ENCODE measurements at regions not wholly inside any gene's neighbourhood (a gene's known extent, or its start where the extent isn't known, plus 50 kb on each side); places are given as distances from the start of the nearest gene placed in this dataset.

DNA sequence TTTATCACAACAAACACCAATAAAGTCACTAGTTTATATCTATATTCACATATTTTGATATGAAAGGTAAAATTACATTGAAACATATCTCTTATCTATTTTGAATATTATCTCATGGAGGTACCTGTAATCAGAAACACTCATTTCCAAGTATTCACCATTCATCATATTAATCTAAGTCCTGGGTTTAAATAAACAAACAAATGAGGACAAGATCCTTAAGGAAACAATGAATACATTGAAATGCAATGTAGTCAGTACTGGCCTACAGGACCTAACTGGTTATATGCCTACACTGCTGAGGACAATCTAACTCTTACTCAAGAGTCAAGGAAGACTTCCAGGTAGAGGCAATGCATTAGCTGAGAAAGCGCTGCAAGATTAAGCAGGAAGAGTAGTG, 1411.9 kb upstream of the RAG2 start:
- no peak for DNase-seq
- no peak overlapping the region for H3K27ac Mint-ChIP-seq (ENCODE audit: unreplicated experiment)
- no TSS peak for BruUV-seq (replicated peaks)
- CTCF ChIA-PET, result no interaction called here
- no peak overlapping the region for H3K4me3 Mint-ChIP-seq (ENCODE audit: low read depth, unreplicated experiment)
- H3K4me1 Mint-ChIP-seq (ENCODE audit: low read depth, unreplicated experiment), result peaks cover 9% of the 10 kb centered on the region
- H3K9me3 Mint-ChIP-seq (ENCODE audit: low read depth, unreplicated experiment), result no peaks in the 10 kb centered on the region
- TF ChIP-seq, protein P1, sequence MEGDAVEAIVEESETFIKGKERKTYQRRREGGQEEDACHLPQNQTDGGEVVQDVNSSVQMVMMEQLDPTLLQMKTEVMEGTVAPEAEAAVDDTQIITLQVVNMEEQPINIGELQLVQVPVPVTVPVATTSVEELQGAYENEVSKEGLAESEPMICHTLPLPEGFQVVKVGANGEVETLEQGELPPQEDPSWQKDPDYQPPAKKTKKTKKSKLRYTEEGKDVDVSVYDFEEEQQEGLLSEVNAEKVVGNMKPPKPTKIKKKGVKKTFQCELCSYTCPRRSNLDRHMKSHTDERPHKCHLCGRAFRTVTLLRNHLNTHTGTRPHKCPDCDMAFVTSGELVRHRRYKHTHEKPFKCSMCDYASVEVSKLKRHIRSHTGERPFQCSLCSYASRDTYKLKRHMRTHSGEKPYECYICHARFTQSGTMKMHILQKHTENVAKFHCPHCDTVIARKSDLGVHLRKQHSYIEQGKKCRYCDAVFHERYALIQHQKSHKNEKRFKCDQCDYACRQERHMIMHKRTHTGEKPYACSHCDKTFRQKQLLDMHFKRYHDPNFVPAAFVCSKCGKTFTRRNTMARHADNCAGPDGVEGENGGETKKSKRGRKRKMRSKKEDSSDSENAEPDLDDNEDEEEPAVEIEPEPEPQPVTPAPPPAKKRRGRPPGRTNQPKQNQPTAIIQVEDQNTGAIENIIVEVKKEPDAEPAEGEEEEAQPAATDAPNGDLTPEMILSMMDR (IDR thresholded peaks at IDR 0.05; ENCODE audit: unreplicated experiment), result no peak
- H3K27me3 Mint-ChIP-seq (ENCODE audit: unreplicated experiment), result no peaks in the 10 kb centered on the region
- intact Hi-C loops (cut with micrococcal nuclease; ENCODE audit: unreplicated experiment), result no loop called here
- H3K36me3 Mint-ChIP-seq (ENCODE audit: insufficient read depth, unreplicated experiment), result no peaks in the 10 kb centered on the region

GRCh38 chr11:38006466-38006865, 1408.4 kb upstream of the RAG2 start:
- H3K36me3 Mint-ChIP-seq (ENCODE audit: insufficient read depth, unreplicated experiment), result no peaks in the 10 kb centered on the region
- H3K9me3 Mint-ChIP-seq (ENCODE audit: low read depth, unreplicated experiment), result no peaks in the 10 kb centered on the region
- CTCF ChIA-PET, result no interaction called here
- H3K27ac Mint-ChIP-seq (ENCODE audit: unreplicated experiment), result no peak overlapping the region
- H3K4me1 Mint-ChIP-seq (ENCODE audit: low read depth, unreplicated experiment), result peaks cover 9% of the 10 kb centered on the region
- H3K27me3 Mint-ChIP-seq (ENCODE audit: unreplicated experiment), result no peaks in the 10 kb centered on the region
- intact Hi-C loops (cut with micrococcal nuclease; ENCODE audit: unreplicated experiment), result no loop called here
- no TSS peak for BruUV-seq (replicated peaks)
- TF ChIP-seq, protein P1 (IDR thresholded peaks at IDR 0.05; ENCODE audit: unreplicated experiment), result no peak
- DNase-seq, result no peak
- no peak overlapping the region for H3K4me3 Mint-ChIP-seq (ENCODE audit: low read depth, unreplicated experiment)

DNA sequence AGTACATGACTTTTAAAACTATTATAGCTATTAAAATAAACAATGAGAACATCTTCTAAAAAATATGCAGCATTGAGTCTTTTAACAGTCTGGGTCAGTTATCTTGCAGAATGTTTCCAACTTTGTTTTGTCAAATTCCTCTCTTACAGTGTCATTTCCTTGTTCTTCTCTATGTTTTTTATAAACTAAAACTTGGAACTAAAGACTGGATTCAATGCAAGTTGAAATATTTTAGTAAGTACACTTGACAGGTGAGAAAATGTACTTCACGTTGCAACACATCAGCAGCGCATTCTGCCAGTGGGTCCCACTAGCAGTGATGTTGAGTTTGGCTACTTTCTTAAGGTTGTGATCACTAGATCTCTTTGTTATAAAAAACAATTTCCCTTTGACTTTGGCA, 1407.6 kb upstream of the RAG2 start:
- BruUV-seq (replicated peaks), result no TSS peak
- TF ChIP-seq, protein P1 (IDR thresholded peaks at IDR 0.05; ENCODE audit: unreplicated experiment), result no peak
- Mint-ChIP-seq H3K27me3 (ENCODE audit: unreplicated experiment) (no peaks in the 10 kb centered on the region), H3K9me3 (ENCODE audit: low read depth, unreplicated experiment) (no peaks in the 10 kb centered on the region), H3K36me3 (ENCODE audit: insufficient read depth, unreplicated experiment) (no peaks in the 10 kb centered on the region), H3K4me1 (ENCODE audit: low read depth, unreplicated experiment) (peaks cover 9% of the 10 kb centered on the region), H3K27ac (ENCODE audit: unreplicated experiment) (no peak overlapping the region), H3K4me3 (ENCODE audit: low read depth, unreplicated experiment) (no peak overlapping the region)
- CTCF ChIA-PET, result no interaction called here
- intact Hi-C loops (cut with micrococcal nuclease; ENCODE audit: unreplicated experiment), result no loop called here
- no peak for DNase-seq

DNA sequence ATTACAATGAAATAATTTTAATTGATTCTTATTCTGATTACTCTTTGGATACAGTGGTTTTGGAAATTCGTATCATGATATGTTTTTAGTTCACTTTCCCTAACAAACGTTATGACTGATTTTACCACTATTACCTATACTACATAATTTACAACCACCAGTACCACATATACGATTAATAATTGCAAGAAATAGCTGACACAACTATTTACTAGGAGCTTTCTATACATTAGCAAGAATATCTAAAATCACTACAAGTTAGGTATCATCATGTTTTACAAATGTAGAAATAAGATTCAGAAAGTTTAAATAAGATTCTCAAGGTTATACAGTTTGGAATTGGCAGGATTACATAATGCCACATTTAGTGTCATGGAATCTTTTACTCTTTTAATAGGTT, 1401.1 kb upstream of the RAG2 start:
- CTCF ChIA-PET, result no interaction called here
- Mint-ChIP-seq H3K4me3 (ENCODE audit: low read depth, unreplicated experiment) (no peak overlapping the region), H3K9me3 (ENCODE audit: low read depth, unreplicated experiment) (peaks cover 3% of the 10 kb centered on the region), H3K27me3 (ENCODE audit: unreplicated experiment) (no peaks in the 10 kb centered on the region), H3K4me1 (ENCODE audit: low read depth, unreplicated experiment) (no peaks in the 10 kb centered on the region), H3K27ac (ENCODE audit: unreplicated experiment) (no peak overlapping the region), H3K36me3 (ENCODE audit: insufficient read depth, unreplicated experiment) (no peaks in the 10 kb centered on the region)
- intact Hi-C loops (cut with micrococcal nuclease; ENCODE audit: unreplicated experiment), result no loop called here
- DNase-seq, result no peak
- TF ChIP-seq, protein P1 (IDR thresholded peaks at IDR 0.05; ENCODE audit: unreplicated experiment), result no peak
- BruUV-seq (replicated peaks), result no TSS peak

GRCh38 chr11:37995886-37996285, 1397.8 kb upstream of the RAG2 start:
- no peaks in the 10 kb centered on the region for H3K36me3 Mint-ChIP-seq (ENCODE audit: insufficient read depth, unreplicated experiment)
- no peaks in the 10 kb centered on the region for H3K27me3 Mint-ChIP-seq (ENCODE audit: unreplicated experiment)
- DNase-seq, result no peak
- H3K27ac Mint-ChIP-seq (ENCODE audit: unreplicated experiment), result no peak overlapping the region
- no peaks in the 10 kb centered on the region for H3K4me1 Mint-ChIP-seq (ENCODE audit: low read depth, unreplicated experiment)
- no TSS peak for BruUV-seq (replicated peaks)
- peaks cover 5% of the 10 kb centered on the region for H3K9me3 Mint-ChIP-seq (ENCODE audit: low read depth, unreplicated experiment)
- CTCF ChIA-PET, result no interaction called here
- TF ChIP-seq, protein P1 (IDR thresholded peaks at IDR 0.05; ENCODE audit: unreplicated experiment), result no peak
- no peak overlapping the region for H3K4me3 Mint-ChIP-seq (ENCODE audit: low read depth, unreplicated experiment)
- intact Hi-C loops (cut with micrococcal nuclease; ENCODE audit: unreplicated experiment), result no loop called here

All from Calu3 (cell line).